Vagina (tissue), 2 donors: ENCODE measurements at regions not wholly inside any gene's neighbourhood (a gene's known extent, or its start where the extent isn't known, plus 50 kb on each side); places are given as distances from the start of the nearest gene placed in this dataset.

Experiments
- DNase-seq, 2 donors: peaks; one replicate each; pipeline ENCODE4 v3.0.0-alpha.2; 2017; ENCODE audit errors: extremely low spot score in 2 of 2
- H3K27ac ChIP-seq: fragments of 200-600 bp; sonication (generic); one replicate; pipeline ENCODE4 v1.5.1; 2019
- H3K27me3 ChIP-seq: fragments of 200-600 bp; sonication (generic); one replicate; pipeline ENCODE4 v1.5.1; 2019
- H3K36me3 ChIP-seq, 2 donors: fragments of 200-600 bp; sonication (generic); one replicate each; pipeline ENCODE4 v1.5.1; 2017 to 2019
- H3K4me1 ChIP-seq: fragments of 200-600 bp; sonication (generic); one replicate; pipeline ENCODE4 v1.5.1; 2019
- H3K4me3 ChIP-seq, 2 donors: fragments of 200-600 bp; sonication (generic); 1 replicate in 1 of 2; 2 replicates in 1 of 2; pipeline ENCODE4 v1.5.1; 2016 to 2019
- H3K9me3 ChIP-seq: fragments of 200-600 bp; sonication (generic); one replicate; pipeline ENCODE4 v1.5.1; 2019
- CTCF ChIP-seq, 3 experiments: fragments of 450-650 bp in 2 of 3; fragments of 200-600 bp in 1 of 3; sonication (generic) in 1 of 3; IDR thresholded peaks; one replicate each; pipeline ENCODE4 v1.5.1; 2017 to 2019; ENCODE audit warnings: antibody characterized with exemption in 3 of 3, mild to moderate bottlenecking in 2 of 3, moderate library complexity in 2 of 3
- POLR2A ChIP-seq, 2 donors: fragments of 450-650 bp; IDR thresholded peaks; one replicate each; pipeline ENCODE4 v1.6.1; 2017; ENCODE audit warnings: antibody characterized with exemption in 2 of 2, mild to moderate bottlenecking in 2 of 2, moderate library complexity in 2 of 2
- POLR2AphosphoS5 ChIP-seq, 2 donors: sonication (generic); formaldehyde crosslinking; IDR thresholded peaks; one replicate each; pipeline ENCODE4 v1.9.0; 2017; ENCODE audit warnings: antibody characterized with exemption in 2 of 2, mild to moderate bottlenecking in 2 of 2, low read depth in 1 of 2; ENCODE audit not compliant: insufficient read depth in 1 of 2
- intact Hi-C: fragments of 100-400 bp; cut with DNase I; formaldehyde crosslinking; loops from one replicate; pipeline ENCODE4 v1.15.1; 2023

- Histone ChIP-seq H3K4me1 (no peaks in the 10 kb centered on the region), H3K4me3 (no peak overlapping the region), H3K36me3 (no peaks in the 10 kb centered on the region), H3K27me3 (no peaks in the 10 kb centered on the region), H3K27ac (no peak overlapping the region), H3K9me3 (no peaks in the 10 kb centered on the region)
- no peak for TF ChIP-seq POLR2A (IDR thresholded peaks at IDR 0.05)
- TF ChIP-seq POLR2AphosphoS5 (IDR thresholded peaks at IDR 0.05; ENCODE audit: insufficient read depth in 1 of 2, low read depth in 1 of 2) = no peak
- no peak for TF ChIP-seq CTCF (IDR thresholded peaks at IDR 0.05)
- no peak for DNase-seq
- intact Hi-C loops = no loop called here
Measured at GRCh38 chr2:36302911-36303310, 52.7 kb upstream of the CRIM1 start.

- Histone ChIP-seq H3K9me3 (no peaks in the 10 kb centered on the region), H3K27ac (no peak overlapping the region), H3K4me1 (no peaks in the 10 kb centered on the region), H3K36me3 (no peaks in the 10 kb centered on the region), H3K4me3 (no peak overlapping the region), H3K27me3 (no peaks in the 10 kb centered on the region)
- TF ChIP-seq POLR2AphosphoS5 (IDR thresholded peaks at IDR 0.05; ENCODE audit: insufficient read depth in 1 of 2, low read depth in 1 of 2) = no peak
- no peak for TF ChIP-seq CTCF (IDR thresholded peaks at IDR 0.05)
- no peak for TF ChIP-seq POLR2A (IDR thresholded peaks at IDR 0.05)
- DNase-seq = no peak
- intact Hi-C loops = no loop called here
Measured at GRCh38 chr2:36301843-36302242, 53.7 kb upstream of the CRIM1 start.

GRCh38 chr2:36300697-36301096, 54.9 kb upstream of the CRIM1 start:
- Histone ChIP-seq H3K27ac (no peak overlapping the region), H3K9me3 (no peaks in the 10 kb centered on the region), H3K4me3 (no peak overlapping the region), H3K27me3 (no peaks in the 10 kb centered on the region), H3K4me1 (no peaks in the 10 kb centered on the region), H3K36me3 (no peaks in the 10 kb centered on the region)
- no peak for DNase-seq
- intact Hi-C loops = no loop called here
- TF ChIP-seq POLR2A (IDR thresholded peaks at IDR 0.05) (no peak), POLR2AphosphoS5 (IDR thresholded peaks at IDR 0.05; ENCODE audit: insufficient read depth in 1 of 2, low read depth in 1 of 2) (no peak), CTCF (IDR thresholded peaks at IDR 0.05) (no peak)

- H3K9me3 ChIP-seq = no peaks in the 10 kb centered on the region
- no peak overlapping the region for H3K27ac ChIP-seq
- intact Hi-C loops = loop anchor here (5.0 kb wide), 1 partner anchor 1684 kb away; no protein-coding TSS in a partner anchor
- no peaks in the 10 kb centered on the region for H3K27me3 ChIP-seq
- DNase-seq = no peak
- H3K4me1 ChIP-seq = no peaks in the 10 kb centered on the region
- TF ChIP-seq POLR2A (IDR thresholded peaks at IDR 0.05) = no peak
- no peak for TF ChIP-seq POLR2AphosphoS5 (IDR thresholded peaks at IDR 0.05; ENCODE audit: insufficient read depth in 1 of 2, low read depth in 1 of 2)
- no peak overlapping the region for H3K4me3 ChIP-seq
- no peaks in the 10 kb centered on the region for H3K36me3 ChIP-seq
Measured at GRCh38 chr2:36296798-36297197, 58.8 kb upstream of the CRIM1 start.

- H3K9me3 ChIP-seq = no peaks in the 10 kb centered on the region
- no peak overlapping the region for H3K27ac ChIP-seq
- H3K27me3 ChIP-seq = no peaks in the 10 kb centered on the region
- no peaks in the 10 kb centered on the region for H3K4me1 ChIP-seq
- no peak for DNase-seq
- no peak overlapping the region for H3K4me3 ChIP-seq
- TF ChIP-seq POLR2AphosphoS5 (IDR thresholded peaks at IDR 0.05; ENCODE audit: insufficient read depth in 1 of 2, low read depth in 1 of 2) = no peak
- no peak for TF ChIP-seq POLR2A (IDR thresholded peaks at IDR 0.05)
- no peak for TF ChIP-seq CTCF (IDR thresholded peaks at IDR 0.05)
- H3K36me3 ChIP-seq = no peaks in the 10 kb centered on the region
- intact Hi-C loops = no loop called here
Measured at GRCh38 chr2:36294316-36294721, 61.3 kb upstream of the CRIM1 start.
